ENCODE measurements at regions not wholly inside any gene's neighbourhood (a gene's known extent, or its start where the extent isn't known, plus 50 kb on each side); places are given as distances from the start of the nearest gene placed in this dataset.

- no peak for TF ChIP-seq CTCF (IDR thresholded peaks at IDR 0.05 in 2 of 3, conservative IDR thresholded peaks at IDR 0.05 in 1 of 3; ENCODE audit: borderline replicate concordance in 1 of 3, insufficient read depth in 1 of 3, low read depth in 2 of 3, low read length in 2 of 3)
- TF ChIP-seq POLR2A (IDR thresholded peaks at IDR 0.05; ENCODE audit: borderline replicate concordance, extremely low read depth, insufficient read depth, insufficient read length): no peak
Observed at GRCh38 chr4:96312046-96312685, 472.3 kb downstream of the PDHA2 start.
